ENCODE measurements at regions not wholly inside any gene's neighbourhood (a gene's known extent, or its start where the extent isn't known, plus 50 kb on each side); places are given as distances from the start of the nearest gene placed in this dataset.

- no peak overlapping the region for H3K4me3 ChIP-seq
- intact Hi-C loops (cut with DNase I) = no loop called here
- no peaks in the 10 kb centered on the region for H3K4me1 ChIP-seq
These were observed 116.7 kb downstream of the MID1IP1 start for GRCh38 chrX:38917954-38918353.

GRCh38 chrX:38919202-38919601 lies 117.9 kb downstream of the MID1IP1 start:
- Histone ChIP-seq H3K36me3 (no peaks in the 10 kb centered on the region), H3K4me3 (no peak overlapping the region), H3K27me3 (no peaks in the 10 kb centered on the region), H3K4me1 (no peaks in the 10 kb centered on the region), H3K9me3 (no peaks in the 10 kb centered on the region), H3K27ac (no peak overlapping the region)
- no peak for TF ChIP-seq POLR2AphosphoS5 (IDR thresholded peaks at IDR 0.05)
- TF ChIP-seq CTCF (IDR thresholded peaks at IDR 0.05) = no peak
- TF ChIP-seq EP300 (IDR thresholded peaks at IDR 0.05) = no peak
- TF ChIP-seq POLR2A (IDR thresholded peaks at IDR 0.05) = no peak
- intact Hi-C loops (cut with DNase I) = no loop called here
- 56 to 94% methylated on average over 2 of the region's 2 CpGs for WGBS, 2 donors
- no peak for DNase-seq

More at GRCh38 chrX:38917954-38918353, 116.7 kb downstream of the MID1IP1 start:
- DNase-seq = no peak
- Histone ChIP-seq H3K36me3 (no peaks in the 10 kb centered on the region), H3K27me3 (no peaks in the 10 kb centered on the region), H3K9me3 (no peaks in the 10 kb centered on the region), H3K27ac (no peak overlapping the region)
- TF ChIP-seq EP300 (IDR thresholded peaks at IDR 0.05) (no peak), CTCF (IDR thresholded peaks at IDR 0.05) (no peak), POLR2AphosphoS5 (IDR thresholded peaks at IDR 0.05) (no peak), POLR2A (IDR thresholded peaks at IDR 0.05) (no peak)
- 96 to 97% methylated on average over 4 of the region's 4 CpGs for WGBS, 2 donors

GRCh38 chrX:38919853-38920528 lies 118.7 kb downstream of the MID1IP1 start:
- 95 to 96% methylated on average over 5 of the region's 5 CpGs for WGBS, 2 donors
- Histone ChIP-seq H3K36me3 (no peaks in the 10 kb centered on the region), H3K27ac (no peak overlapping the region), H3K27me3 (no peaks in the 10 kb centered on the region), H3K4me1 (no peaks in the 10 kb centered on the region), H3K4me3 (no peak overlapping the region), H3K9me3 (no peaks in the 10 kb centered on the region)
- intact Hi-C loops (cut with DNase I) = no loop called here
- DNase-seq = no peak
- TF ChIP-seq EP300 (IDR thresholded peaks at IDR 0.05) (no peak), POLR2A (IDR thresholded peaks at IDR 0.05) (no peak), CTCF (IDR thresholded peaks at IDR 0.05) (no peak), POLR2AphosphoS5 (IDR thresholded peaks at IDR 0.05) (no peak)

GRCh38 chrX:38923451-38923969 lies 122.3 kb downstream of the MID1IP1 start:
- Histone ChIP-seq H3K4me1 (peaks cover 0 to 13% (median 4%) of the 10 kb centered on the region in 4 donors), H3K27ac (no peak overlapping the region), H3K9me3 (no peaks in the 10 kb centered on the region), H3K36me3 (no peaks in the 10 kb centered on the region), H3K4me3 (no peak overlapping the region), H3K27me3 (no peaks in the 10 kb centered on the region)
- intact Hi-C loops (cut with DNase I) = no loop called here
- TF ChIP-seq POLR2A (IDR thresholded peaks at IDR 0.05) (no peak), POLR2AphosphoS5 (IDR thresholded peaks at IDR 0.05) (no peak), CTCF (IDR thresholded peaks at IDR 0.05) (no peak), EP300 (IDR thresholded peaks at IDR 0.05) (no peak)
- DNase-seq = no peak
- 86 to 88% methylated on average over 3 of the region's 3 CpGs for WGBS, 2 donors
